Endothelial cell of umbilical vein (primary cell): ENCODE measurements at regions not wholly inside any gene's neighbourhood (a gene's known extent, or its start where the extent isn't known, plus 50 kb on each side); places are given as distances from the start of the nearest gene placed in this dataset.

Experiments
- BruUV-seq: library from RNA; stranded (reverse); fragments of 400-500 nt; replicated peaks from 2 replicates; lab custom pipeline; 2021; lab: Mats Ljungman, UMichigan
- CTCF ChIA-PET: fragments of 300-600, 350-600 bp; sonication (Branson Sonifier 250); formaldehyde crosslinking; loops from one replicate; lab custom pipeline; 2021; ENCODE audit warnings: antibody characterized with exemption, inconsistent platforms; lab: Charles Lee
- POLR2A ChIA-PET: fragments of 300-600, 350-600 bp; sonication (Branson Sonifier 250); formaldehyde crosslinking; loops from one replicate; lab custom pipeline; 2021; ENCODE audit warnings: antibody characterized with exemption, inconsistent platforms; lab: Charles Lee
- DNase-seq: peaks from one replicate; pipeline ENCODE4 v3.0.0-alpha.2; 2011; ENCODE audit warnings: low read depth, low spot score
- FAIRE-seq: peaks from 2 replicates; lab custom pipeline; 2011; peaks lifted over from hg19 to GRCh38; lab: Jason Lieb, UNC
- H2AFZ ChIP-seq: 2 replicates; pipeline ENCODE4 v1.6.0; 2012; ENCODE audit warnings: low read depth, low read length, control low read depth, inconsistent platforms
- H3K27ac ChIP-seq: 2 replicates; pipeline ENCODE4 v1.5.1; 2011; ENCODE audit warnings: low read depth, mild to moderate bottlenecking, control low read depth, low read length, moderate library complexity; ENCODE audit not compliant: insufficient read depth
- H3K27me3 ChIP-seq, 2 experiments: 2 replicates each; pipeline versions ENCODE4 v1.6.0 to v1.6.1; 2011; ENCODE audit warnings: low read length in 2 of 2, mixed read lengths in 1 of 2; ENCODE audit not compliant: control insufficient read depth in 2 of 2, insufficient read depth in 2 of 2
- H3K36me3 ChIP-seq, 2 experiments: 2 replicates in 1 of 2; 3 replicates in 1 of 2; pipeline ENCODE4 v1.5.1; 2011; ENCODE audit warnings: low read length in 2 of 2, mild to moderate bottlenecking in 1 of 2, moderate library complexity in 1 of 2; ENCODE audit not compliant: control insufficient read depth in 2 of 2, insufficient read depth in 2 of 2; ENCODE audit errors: extremely low read depth in 1 of 2
- H3K4me1 ChIP-seq: 3 replicates; pipeline ENCODE4 v1.5.1; 2011; ENCODE audit warnings: mild to moderate bottlenecking, low read length; ENCODE audit not compliant: control insufficient read depth, insufficient read depth; ENCODE audit errors: extremely low read depth
- H3K4me2 ChIP-seq: 2 replicates; pipeline ENCODE4 v1.6.1; 2011; ENCODE audit warnings: low read length, control low read depth, mixed read lengths; ENCODE audit not compliant: insufficient read depth
- H3K4me3 ChIP-seq, 3 experiments: fragments of 200-600 bp in 1 of 3; sonication (generic), shearing (Covaris generic) in 1 of 3; replicated peaks in 1 of 3; 2 replicates each; pipeline ENCODE4 v1.5.1; 2011 to 2016; ENCODE audit warnings: control low read depth in 3 of 3, low read length in 3 of 3, mild to moderate bottlenecking in 2 of 3, inconsistent platforms in 1 of 3, low read depth in 1 of 3, moderate library complexity in 1 of 3; ENCODE audit not compliant: insufficient read depth in 1 of 3
- H3K79me2 ChIP-seq: 2 replicates; pipeline ENCODE4 v1.6.0; 2012; ENCODE audit warnings: low read length, inconsistent platforms; ENCODE audit not compliant: control insufficient read depth, insufficient read depth
- H3K9ac ChIP-seq: replicated peaks from 2 replicates; pipeline ENCODE3; 2011; ENCODE audit warnings: low read length, control low read depth; ENCODE audit not compliant: insufficient read depth; ENCODE audit errors: extremely low read depth
- H3K9me1 ChIP-seq: replicated peaks from 3 replicates; pipeline ENCODE4 v1.6.0; 2011; ENCODE audit warnings: mild to moderate bottlenecking, low read length; ENCODE audit not compliant: control insufficient read depth, insufficient read depth; ENCODE audit errors: extremely low read depth
- H3K9me3 ChIP-seq: replicated peaks from 2 replicates; pipeline ENCODE4 v1.5.1; 2012; ENCODE audit warnings: low read length, inconsistent platforms; ENCODE audit not compliant: control insufficient read depth, insufficient read depth
- H4K20me1 ChIP-seq: replicated peaks from 2 replicates; pipeline ENCODE3; 2011; ENCODE audit warnings: mild to moderate bottlenecking, low read length; ENCODE audit not compliant: control insufficient read depth, insufficient read depth; ENCODE audit errors: extremely low read depth
- CTCF ChIP-seq, 2 donors: IDR thresholded peaks; 1 replicate in 1 of 2; 2 replicates in 1 of 2; pipeline ENCODE4 v1.5.1; 2011; ENCODE audit warnings: low read length in 2 of 2, mild to moderate bottlenecking in 2 of 2, moderate library complexity in 2 of 2, control low read depth in 1 of 2, inconsistent platforms in 1 of 2, low read depth in 1 of 2; ENCODE audit not compliant: insufficient read depth in 1 of 2; ENCODE audit errors: extremely low read depth in 1 of 2
- EZH2 ChIP-seq: IDR thresholded peaks from 2 replicates; pipeline ENCODE4 v1.6.1; 2012; ENCODE audit warnings: borderline replicate concordance, low read depth, mild to moderate bottlenecking, moderate library complexity, low read length, inconsistent platforms; ENCODE audit not compliant: severe bottlenecking
- FOS ChIP-seq: IDR thresholded peaks from 2 replicates; pipeline ENCODE4 v1.6.1; 2011; ENCODE audit warnings: mild to moderate bottlenecking, low read length, moderate library complexity, borderline replicate concordance; ENCODE audit not compliant: insufficient read depth
- GATA2 ChIP-seq: IDR thresholded peaks from 2 replicates; pipeline ENCODE4 v1.7.0; 2011; ENCODE audit warnings: low read depth, mild to moderate bottlenecking, moderate library complexity, mixed read lengths, low read length; ENCODE audit not compliant: insufficient read length, insufficient read depth
- JUN ChIP-seq: IDR thresholded peaks from 2 replicates; pipeline ENCODE4 v1.6.1; 2011; ENCODE audit warnings: borderline replicate concordance, low read depth; ENCODE audit not compliant: insufficient read length, insufficient read depth
- MAX ChIP-seq: IDR thresholded peaks from 2 replicates; pipeline ENCODE4 v1.6.1; 2011; ENCODE audit not compliant: insufficient read depth, insufficient read length
- MYC ChIP-seq: IDR thresholded peaks from one replicate; pipeline ENCODE4 v1.6.1; 2011; ENCODE audit warnings: mild to moderate bottlenecking, low read depth, low read length
- POLR2A ChIP-seq: IDR thresholded peaks from 2 replicates; pipeline ENCODE4 v1.6.1; 2012; ENCODE audit warnings: low read depth, mild to moderate bottlenecking, control low read depth, low read length
- POLR2AphosphoS5 ChIP-seq: IDR thresholded peaks from 2 replicates; pipeline ENCODE4 v1.6.1; 2012; ENCODE audit warnings: low read depth, mild to moderate bottlenecking, control low read depth, low read length, moderate library complexity; ENCODE audit not compliant: insufficient read depth
- dilution Hi-C: fragments of 300-500 bp; cut with MboI; formaldehyde crosslinking; loops from one replicate; pipeline ENCODE4 v1.15.0; 2019; ENCODE audit warnings: low sequenced_read_pairs; ENCODE audit not compliant: extremely low pct_ligation_motif_present
- intact Hi-C: fragments of 100-400 bp; cut with micrococcal nuclease; formaldehyde crosslinking; loops from one replicate; pipeline ENCODE4 v1.10.0; 2022

- Histone ChIP-seq H3K27ac (no peak overlapping the region), H3K79me2 (no peaks in the 10 kb centered on the region), H3K36me3 (no peaks in the 10 kb centered on the region), H3K4me2 (no peak overlapping the region), H2AFZ (no peak overlapping the region), H3K4me1 (no peaks in the 10 kb centered on the region), H3K4me3 (no peak overlapping the region), H3K9me1 (no peaks in the 10 kb centered on the region), H3K9me3 (no peaks in the 10 kb centered on the region), H3K9ac (no peak overlapping the region), H3K27me3 (peaks cover 0 to 6% of the 10 kb centered on the region in 2 experiments), H4K20me1 (no peaks in the 10 kb centered on the region)
- intact Hi-C loops (no loop called here), dilution Hi-C loops (no loop called here)
- POLR2A ChIA-PET = no interaction called here
- no peak for TF ChIP-seq FOS
- TF ChIP-seq CTCF (IDR thresholded peaks at IDR 0.05; ENCODE audit: extremely low read depth in 1 of 2, insufficient read depth in 1 of 2, low read depth in 1 of 2, low read length in 2 of 2) = no peak
- TF ChIP-seq JUN = no peak
- no peak for TF ChIP-seq POLR2A
- TF ChIP-seq EZH2 = no peak
- TF ChIP-seq MAX = no peak
- TF ChIP-seq MYC = no peak
- no peak for TF ChIP-seq POLR2AphosphoS5
- TF ChIP-seq GATA2 = no peak
- DNase-seq (no peak), FAIRE-seq (no peak)
- CTCF ChIA-PET = interaction anchor here (1.0 to 2.8 kb wide), 5 partner anchors 8 to 22 kb away, joined by 3 to 9 read pairs (median 4); no protein-coding TSS in a partner anchor
- no TSS peak for BruUV-seq
These were observed 209.0 kb upstream of the PLEKHG7 start for GRCh38 chr12:92493816-92494215.
